ENCODE measurements at regions not wholly inside any gene's neighbourhood (a gene's known extent, or its start where the extent isn't known, plus 50 kb on each side); places are given as distances from the start of the nearest gene placed in this dataset.

DNA sequence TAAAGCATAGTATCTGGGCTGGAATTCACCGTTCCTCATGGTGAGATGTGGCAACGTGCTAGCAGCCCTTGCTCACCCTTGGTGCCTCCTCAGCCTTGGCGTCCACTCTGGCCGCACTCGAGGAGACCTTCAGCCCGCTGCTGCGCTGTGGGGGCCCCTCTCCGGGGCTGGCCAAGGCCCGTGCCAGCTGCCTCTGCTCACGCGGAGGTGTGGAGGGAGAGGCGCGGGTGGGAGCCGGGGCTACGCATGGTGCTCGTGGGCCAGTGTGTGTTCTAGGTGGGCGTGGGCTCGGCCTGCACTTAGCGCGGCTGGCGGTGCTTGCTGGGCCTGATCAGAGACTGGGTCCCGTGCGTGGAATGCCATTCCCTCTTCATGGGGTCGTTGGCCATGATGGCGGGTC, 424.2 kb downstream of the KCTD16 start:
- TF ChIP-seq, protein P1, sequence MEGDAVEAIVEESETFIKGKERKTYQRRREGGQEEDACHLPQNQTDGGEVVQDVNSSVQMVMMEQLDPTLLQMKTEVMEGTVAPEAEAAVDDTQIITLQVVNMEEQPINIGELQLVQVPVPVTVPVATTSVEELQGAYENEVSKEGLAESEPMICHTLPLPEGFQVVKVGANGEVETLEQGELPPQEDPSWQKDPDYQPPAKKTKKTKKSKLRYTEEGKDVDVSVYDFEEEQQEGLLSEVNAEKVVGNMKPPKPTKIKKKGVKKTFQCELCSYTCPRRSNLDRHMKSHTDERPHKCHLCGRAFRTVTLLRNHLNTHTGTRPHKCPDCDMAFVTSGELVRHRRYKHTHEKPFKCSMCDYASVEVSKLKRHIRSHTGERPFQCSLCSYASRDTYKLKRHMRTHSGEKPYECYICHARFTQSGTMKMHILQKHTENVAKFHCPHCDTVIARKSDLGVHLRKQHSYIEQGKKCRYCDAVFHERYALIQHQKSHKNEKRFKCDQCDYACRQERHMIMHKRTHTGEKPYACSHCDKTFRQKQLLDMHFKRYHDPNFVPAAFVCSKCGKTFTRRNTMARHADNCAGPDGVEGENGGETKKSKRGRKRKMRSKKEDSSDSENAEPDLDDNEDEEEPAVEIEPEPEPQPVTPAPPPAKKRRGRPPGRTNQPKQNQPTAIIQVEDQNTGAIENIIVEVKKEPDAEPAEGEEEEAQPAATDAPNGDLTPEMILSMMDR (conservative IDR thresholded peaks at IDR 0.05; ENCODE audit: low read depth, low read length) = no peak
- TF ChIP-seq EZH2 (IDR thresholded peaks at IDR 0.05; ENCODE audit: borderline replicate concordance, low read depth, low read length, poor library complexity, severe bottlenecking) = no peak

All from A673 (cell line).